Ishikawa (cell line): ENCODE measurements at regions not wholly inside any gene's neighbourhood (a gene's known extent, or its start where the extent isn't known, plus 50 kb on each side); places are given as distances from the start of the nearest gene placed in this dataset.

Source experiments
- CEBPB ChIP-seq: IDR thresholded peaks from 2 replicates; pipeline ENCODE4 v1.6.1; 2012
- CREB1 ChIP-seq: IDR thresholded peaks from 2 replicates; pipeline ENCODE4 v1.6.1; 2012; ENCODE audit warnings: low read depth
- EGR1 ChIP-seq: IDR thresholded peaks from 2 replicates; pipeline ENCODE4 v1.6.1; 2012
- EP300 ChIP-seq: IDR thresholded peaks from 2 replicates; pipeline ENCODE4 v1.6.1; 2012; ENCODE audit warnings: borderline replicate concordance
- FOXM1 ChIP-seq: IDR thresholded peaks from 2 replicates; pipeline ENCODE4 v1.6.1; 2012; ENCODE audit warnings: low read depth, borderline replicate concordance
- NFIC ChIP-seq: IDR thresholded peaks from 2 replicates; pipeline ENCODE4 v1.6.1; 2012
- RAD21 ChIP-seq: IDR thresholded peaks from 2 replicates; pipeline ENCODE4 v1.6.1; 2012; ENCODE audit warnings: low read depth
- TAF1 ChIP-seq: IDR thresholded peaks from 2 replicates; pipeline ENCODE4 v1.6.1; 2012; ENCODE audit warnings: low read depth, mild to moderate bottlenecking
- TCF12 ChIP-seq: IDR thresholded peaks from 2 replicates; pipeline ENCODE4 v1.6.1; 2012; ENCODE audit warnings: low read depth
- TEAD4 ChIP-seq: IDR thresholded peaks from 2 replicates; pipeline ENCODE4 v1.6.1; 2012
- YY1 ChIP-seq: IDR thresholded peaks from 2 replicates; pipeline ENCODE4 v1.6.1; 2012; ENCODE audit warnings: low read depth
- ZBTB7A ChIP-seq: IDR thresholded peaks from 2 replicates; pipeline ENCODE4 v1.6.1; 2012; ENCODE audit warnings: low read depth
- TF ChIP-seq, protein P1 (sequence below): IDR thresholded peaks from 2 replicates; pipeline ENCODE4 v1.6.1; 2012; ENCODE audit warnings: low read depth, mild to moderate bottlenecking
- TF ChIP-seq, protein P2 (sequence below): IDR thresholded peaks from 2 replicates; pipeline ENCODE4 v1.6.1; 2012
- TF ChIP-seq, protein P3 (sequence below): IDR thresholded peaks from 2 replicates; pipeline ENCODE4 v1.6.1; 2012

- no peak for TF ChIP-seq FOXM1
- TF ChIP-seq ZBTB7A = no peak
- no peak for TF ChIP-seq TCF12
- TF ChIP-seq, protein P1, sequence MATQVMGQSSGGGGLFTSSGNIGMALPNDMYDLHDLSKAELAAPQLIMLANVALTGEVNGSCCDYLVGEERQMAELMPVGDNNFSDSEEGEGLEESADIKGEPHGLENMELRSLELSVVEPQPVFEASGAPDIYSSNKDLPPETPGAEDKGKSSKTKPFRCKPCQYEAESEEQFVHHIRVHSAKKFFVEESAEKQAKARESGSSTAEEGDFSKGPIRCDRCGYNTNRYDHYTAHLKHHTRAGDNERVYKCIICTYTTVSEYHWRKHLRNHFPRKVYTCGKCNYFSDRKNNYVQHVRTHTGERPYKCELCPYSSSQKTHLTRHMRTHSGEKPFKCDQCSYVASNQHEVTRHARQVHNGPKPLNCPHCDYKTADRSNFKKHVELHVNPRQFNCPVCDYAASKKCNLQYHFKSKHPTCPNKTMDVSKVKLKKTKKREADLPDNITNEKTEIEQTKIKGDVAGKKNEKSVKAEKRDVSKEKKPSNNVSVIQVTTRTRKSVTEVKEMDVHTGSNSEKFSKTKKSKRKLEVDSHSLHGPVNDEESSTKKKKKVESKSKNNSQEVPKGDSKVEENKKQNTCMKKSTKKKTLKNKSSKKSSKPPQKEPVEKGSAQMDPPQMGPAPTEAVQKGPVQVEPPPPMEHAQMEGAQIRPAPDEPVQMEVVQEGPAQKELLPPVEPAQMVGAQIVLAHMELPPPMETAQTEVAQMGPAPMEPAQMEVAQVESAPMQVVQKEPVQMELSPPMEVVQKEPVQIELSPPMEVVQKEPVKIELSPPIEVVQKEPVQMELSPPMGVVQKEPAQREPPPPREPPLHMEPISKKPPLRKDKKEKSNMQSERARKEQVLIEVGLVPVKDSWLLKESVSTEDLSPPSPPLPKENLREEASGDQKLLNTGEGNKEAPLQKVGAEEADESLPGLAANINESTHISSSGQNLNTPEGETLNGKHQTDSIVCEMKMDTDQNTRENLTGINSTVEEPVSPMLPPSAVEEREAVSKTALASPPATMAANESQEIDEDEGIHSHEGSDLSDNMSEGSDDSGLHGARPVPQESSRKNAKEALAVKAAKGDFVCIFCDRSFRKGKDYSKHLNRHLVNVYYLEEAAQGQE = no peak
Observed at GRCh38 chr4:12499693-12500092, 984.4 kb downstream of the RAB28 start.

DNA sequence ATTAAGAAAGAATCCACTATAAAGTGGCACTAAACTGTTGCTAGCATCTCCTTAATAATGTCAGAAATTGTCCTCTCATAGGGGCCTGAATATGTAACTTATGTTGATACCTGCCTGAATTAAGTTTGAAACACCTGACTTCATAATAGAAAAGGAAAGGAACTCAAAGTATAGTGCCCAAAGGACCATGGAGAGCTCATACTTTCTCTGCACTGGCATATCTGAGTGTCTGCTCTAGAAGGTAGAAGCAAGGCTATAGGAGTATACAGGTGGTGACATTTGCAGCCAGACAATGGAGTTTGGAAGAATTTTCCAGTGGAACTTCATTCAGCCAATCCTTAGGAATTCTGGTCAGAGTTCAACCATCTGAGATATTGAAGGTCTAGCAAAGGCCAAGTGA, 988.9 kb downstream of the RAB28 start:
- TF ChIP-seq, protein P2, sequence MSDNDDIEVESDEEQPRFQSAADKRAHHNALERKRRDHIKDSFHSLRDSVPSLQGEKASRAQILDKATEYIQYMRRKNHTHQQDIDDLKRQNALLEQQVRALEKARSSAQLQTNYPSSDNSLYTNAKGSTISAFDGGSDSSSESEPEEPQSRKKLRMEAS = no peak
- TF ChIP-seq FOXM1 (no peak), ZBTB7A (no peak), EP300 (no peak)
- TF ChIP-seq, protein P1 = no peak
- TF ChIP-seq, protein P3, sequence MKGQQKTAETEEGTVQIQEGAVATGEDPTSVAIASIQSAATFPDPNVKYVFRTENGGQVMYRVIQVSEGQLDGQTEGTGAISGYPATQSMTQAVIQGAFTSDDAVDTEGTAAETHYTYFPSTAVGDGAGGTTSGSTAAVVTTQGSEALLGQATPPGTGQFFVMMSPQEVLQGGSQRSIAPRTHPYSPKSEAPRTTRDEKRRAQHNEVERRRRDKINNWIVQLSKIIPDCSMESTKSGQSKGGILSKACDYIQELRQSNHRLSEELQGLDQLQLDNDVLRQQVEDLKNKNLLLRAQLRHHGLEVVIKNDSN = no peak

DNA sequence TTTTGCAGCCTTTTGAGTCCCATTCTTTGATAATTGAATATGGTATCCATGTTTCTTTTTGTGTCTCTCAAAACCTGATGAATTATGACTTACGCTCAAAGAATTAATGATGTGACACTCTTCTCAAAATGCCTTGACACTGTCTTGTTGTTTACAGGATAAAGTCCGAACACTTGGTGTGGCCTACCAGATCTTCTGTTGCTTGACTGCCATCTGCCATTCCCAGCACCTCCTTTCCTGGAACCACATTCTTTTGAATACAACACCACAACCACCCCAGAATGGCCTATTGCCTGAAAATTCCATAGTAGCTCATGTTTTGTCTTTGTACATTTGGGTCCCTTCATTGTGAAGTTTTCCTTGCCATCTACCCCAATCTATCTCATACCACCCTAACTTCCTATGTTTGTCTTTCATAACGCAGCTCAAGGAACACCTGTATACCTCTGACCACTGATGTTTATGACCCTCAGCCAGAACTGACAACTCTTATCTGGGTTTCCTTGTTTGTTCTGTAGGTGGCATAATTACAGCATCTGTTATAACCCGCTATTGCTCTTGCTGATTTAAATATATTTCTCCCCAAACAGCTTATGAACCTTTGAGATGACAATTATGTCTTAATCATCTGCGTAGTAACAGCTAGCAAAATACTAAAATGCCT, 991.3 kb downstream of the RAB28 start:
- TF ChIP-seq NFIC = no peak

DNA sequence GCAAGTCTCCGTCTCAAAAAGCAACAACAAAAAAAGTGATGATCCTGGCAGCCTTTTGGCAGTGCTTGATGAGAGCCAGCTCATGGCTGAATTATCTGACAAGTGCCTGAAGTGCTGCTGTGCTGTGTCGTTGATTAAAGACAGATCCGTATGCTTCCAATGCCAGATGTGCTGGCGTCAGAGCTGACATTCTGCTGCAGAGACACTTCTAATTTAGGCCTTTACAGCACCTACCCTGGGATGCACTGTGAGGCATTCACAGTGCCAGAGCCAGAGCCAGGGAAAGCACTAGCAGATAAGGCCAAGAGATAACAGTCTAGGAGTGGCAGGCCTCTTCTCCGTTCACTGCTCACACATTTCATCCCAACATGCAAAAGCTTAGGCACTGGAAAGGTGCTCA, 995.5 kb downstream of the RAB28 start:
- TF ChIP-seq ZBTB7A = no peak

GRCh38 chr4:12487000-12487399, 997.1 kb downstream of the RAB28 start:
- TF ChIP-seq FOXM1 = no peak
- TF ChIP-seq RAD21 = no peak
- no peak for TF ChIP-seq NFIC
- TF ChIP-seq TCF12 = no peak
- TF ChIP-seq, protein P1 = no peak
- no peak for TF ChIP-seq ZBTB7A
- TF ChIP-seq EP300 = no peak
- no peak for TF ChIP-seq CREB1
- no peak for TF ChIP-seq TEAD4
- TF ChIP-seq YY1 = no peak
- TF ChIP-seq CEBPB = no peak
- TF ChIP-seq, protein P2 = no peak
- TF ChIP-seq, protein P3 = no peak
- TF ChIP-seq EGR1 = no peak
- TF ChIP-seq TAF1 = no peak

DNA sequence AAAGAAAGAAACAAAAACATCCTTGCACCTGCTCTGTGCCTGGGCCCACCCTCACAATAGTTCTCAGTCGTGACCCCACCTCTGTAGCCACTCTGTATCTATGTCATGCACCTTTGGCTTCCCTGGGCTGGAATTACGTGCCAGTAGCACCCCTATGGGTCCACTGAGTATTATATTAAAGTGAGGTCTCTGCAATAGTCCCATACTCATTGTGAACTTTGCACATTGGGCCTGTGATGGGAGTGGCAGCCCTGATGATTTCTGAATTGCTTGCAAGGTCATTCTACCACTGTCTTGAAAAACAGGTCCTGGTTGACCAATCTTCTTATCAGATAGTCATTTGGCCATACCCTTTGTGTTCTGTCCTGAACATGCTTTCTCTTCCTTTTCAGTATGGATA, 1012.1 kb downstream of the RAB28 start:
- TF ChIP-seq, protein P2 = no peak
